ENCODE measurements at regions not wholly inside any gene's neighbourhood (a gene's known extent, or its start where the extent isn't known, plus 50 kb on each side); places are given as distances from the start of the nearest gene placed in this dataset.

GRCh38 chrX:140163371-140164159 lies 198.2 kb upstream of the CXorf66 start:
- no peak for TF ChIP-seq CTCF (conservative IDR thresholded peaks at IDR 0.05; ENCODE audit: low read depth, low read length)
- no peak for TF ChIP-seq EZH2 (IDR thresholded peaks at IDR 0.05; ENCODE audit: borderline replicate concordance, low read depth, low read length, poor library complexity, severe bottlenecking)
